HL-60 (cell line): ENCODE measurements at regions not wholly inside any gene's neighbourhood (a gene's known extent, or its start where the extent isn't known, plus 50 kb on each side); places are given as distances from the start of the nearest gene placed in this dataset.

ENCODE experiments used
- DNase-seq, 2 experiments: peaks; one replicate each; pipeline ENCODE4 v3.0.0-alpha.2; 2010 to 2020; ENCODE audit warnings: low read depth in 1 of 2, low spot score in 1 of 2
- H3K27ac ChIP-seq: fragments of 250-450 bp; sonication (Bioruptor Pico); replicated peaks from 2 replicates; pipeline ENCODE4 v1.5.1; 2020; ENCODE audit warnings: mild to moderate bottlenecking, moderate library complexity
- H3K27me3 ChIP-seq: fragments of 250-450 bp; sonication (Bioruptor Pico); 2 replicates; pipeline ENCODE4 v1.5.1; 2021; ENCODE audit warnings: mild to moderate bottlenecking, moderate library complexity; ENCODE audit not compliant: insufficient read depth, poor library complexity, severe bottlenecking
- H3K4me3 ChIP-seq: replicated peaks from 2 replicates; pipeline ENCODE4 v1.5.1; 2011; ENCODE audit warnings: mild to moderate bottlenecking, control low read depth, low read length; ENCODE audit not compliant: insufficient read depth
- GABPA ChIP-seq: IDR thresholded peaks from 2 replicates; pipeline ENCODE4 v1.6.1; 2012; ENCODE audit warnings: low read depth
- POLR2AphosphoS5 ChIP-seq: IDR thresholded peaks from 2 replicates; pipeline ENCODE4 v1.6.1; 2012; ENCODE audit warnings: low read depth
- SPI1 ChIP-seq: IDR thresholded peaks from 2 replicates; pipeline ENCODE4 v1.6.1; 2012; ENCODE audit warnings: low read depth, mild to moderate bottlenecking, borderline replicate concordance
- TF ChIP-seq, protein P1 (sequence below): IDR thresholded peaks from 2 replicates; pipeline ENCODE4 v1.6.1; 2012; ENCODE audit warnings: low read depth; ENCODE audit not compliant: insufficient replicate concordance
- TF ChIP-seq, protein P2 (sequence below): IDR thresholded peaks from one replicate; pipeline ENCODE4 v1.5.1; 2011; ENCODE audit warnings: low read length, control low read depth, inconsistent platforms; ENCODE audit not compliant: insufficient read depth

DNA sequence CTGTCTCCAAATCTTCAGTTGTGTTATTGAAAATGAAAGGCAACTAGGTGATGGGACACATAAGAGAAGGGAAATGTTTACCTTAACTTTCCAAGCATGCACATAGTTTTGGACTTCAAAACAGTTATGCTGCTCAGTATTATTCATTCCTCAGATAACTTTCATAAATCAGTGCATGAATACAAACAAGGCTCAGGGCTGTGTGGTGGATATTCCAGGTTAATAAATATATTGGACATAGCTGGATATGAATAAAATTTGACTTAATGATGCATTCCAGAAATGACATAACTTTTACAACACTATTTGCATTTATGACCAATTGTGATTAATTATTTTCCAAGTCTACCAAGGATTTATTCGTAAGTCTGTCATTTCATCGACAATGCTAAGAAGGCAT is 301.2 kb upstream of the ZNF804A start:
- Histone ChIP-seq H3K27me3 (no peaks in the 10 kb centered on the region), H3K27ac (no peak overlapping the region), H3K4me3 (no peak overlapping the region)
- DNase-seq = no peak
- TF ChIP-seq POLR2AphosphoS5 = no peak
- no peak for TF ChIP-seq GABPA
- TF ChIP-seq, protein P1, sequence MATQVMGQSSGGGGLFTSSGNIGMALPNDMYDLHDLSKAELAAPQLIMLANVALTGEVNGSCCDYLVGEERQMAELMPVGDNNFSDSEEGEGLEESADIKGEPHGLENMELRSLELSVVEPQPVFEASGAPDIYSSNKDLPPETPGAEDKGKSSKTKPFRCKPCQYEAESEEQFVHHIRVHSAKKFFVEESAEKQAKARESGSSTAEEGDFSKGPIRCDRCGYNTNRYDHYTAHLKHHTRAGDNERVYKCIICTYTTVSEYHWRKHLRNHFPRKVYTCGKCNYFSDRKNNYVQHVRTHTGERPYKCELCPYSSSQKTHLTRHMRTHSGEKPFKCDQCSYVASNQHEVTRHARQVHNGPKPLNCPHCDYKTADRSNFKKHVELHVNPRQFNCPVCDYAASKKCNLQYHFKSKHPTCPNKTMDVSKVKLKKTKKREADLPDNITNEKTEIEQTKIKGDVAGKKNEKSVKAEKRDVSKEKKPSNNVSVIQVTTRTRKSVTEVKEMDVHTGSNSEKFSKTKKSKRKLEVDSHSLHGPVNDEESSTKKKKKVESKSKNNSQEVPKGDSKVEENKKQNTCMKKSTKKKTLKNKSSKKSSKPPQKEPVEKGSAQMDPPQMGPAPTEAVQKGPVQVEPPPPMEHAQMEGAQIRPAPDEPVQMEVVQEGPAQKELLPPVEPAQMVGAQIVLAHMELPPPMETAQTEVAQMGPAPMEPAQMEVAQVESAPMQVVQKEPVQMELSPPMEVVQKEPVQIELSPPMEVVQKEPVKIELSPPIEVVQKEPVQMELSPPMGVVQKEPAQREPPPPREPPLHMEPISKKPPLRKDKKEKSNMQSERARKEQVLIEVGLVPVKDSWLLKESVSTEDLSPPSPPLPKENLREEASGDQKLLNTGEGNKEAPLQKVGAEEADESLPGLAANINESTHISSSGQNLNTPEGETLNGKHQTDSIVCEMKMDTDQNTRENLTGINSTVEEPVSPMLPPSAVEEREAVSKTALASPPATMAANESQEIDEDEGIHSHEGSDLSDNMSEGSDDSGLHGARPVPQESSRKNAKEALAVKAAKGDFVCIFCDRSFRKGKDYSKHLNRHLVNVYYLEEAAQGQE = no peak
- no peak for TF ChIP-seq SPI1
- TF ChIP-seq, protein P2, sequence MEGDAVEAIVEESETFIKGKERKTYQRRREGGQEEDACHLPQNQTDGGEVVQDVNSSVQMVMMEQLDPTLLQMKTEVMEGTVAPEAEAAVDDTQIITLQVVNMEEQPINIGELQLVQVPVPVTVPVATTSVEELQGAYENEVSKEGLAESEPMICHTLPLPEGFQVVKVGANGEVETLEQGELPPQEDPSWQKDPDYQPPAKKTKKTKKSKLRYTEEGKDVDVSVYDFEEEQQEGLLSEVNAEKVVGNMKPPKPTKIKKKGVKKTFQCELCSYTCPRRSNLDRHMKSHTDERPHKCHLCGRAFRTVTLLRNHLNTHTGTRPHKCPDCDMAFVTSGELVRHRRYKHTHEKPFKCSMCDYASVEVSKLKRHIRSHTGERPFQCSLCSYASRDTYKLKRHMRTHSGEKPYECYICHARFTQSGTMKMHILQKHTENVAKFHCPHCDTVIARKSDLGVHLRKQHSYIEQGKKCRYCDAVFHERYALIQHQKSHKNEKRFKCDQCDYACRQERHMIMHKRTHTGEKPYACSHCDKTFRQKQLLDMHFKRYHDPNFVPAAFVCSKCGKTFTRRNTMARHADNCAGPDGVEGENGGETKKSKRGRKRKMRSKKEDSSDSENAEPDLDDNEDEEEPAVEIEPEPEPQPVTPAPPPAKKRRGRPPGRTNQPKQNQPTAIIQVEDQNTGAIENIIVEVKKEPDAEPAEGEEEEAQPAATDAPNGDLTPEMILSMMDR = no peak

DNA sequence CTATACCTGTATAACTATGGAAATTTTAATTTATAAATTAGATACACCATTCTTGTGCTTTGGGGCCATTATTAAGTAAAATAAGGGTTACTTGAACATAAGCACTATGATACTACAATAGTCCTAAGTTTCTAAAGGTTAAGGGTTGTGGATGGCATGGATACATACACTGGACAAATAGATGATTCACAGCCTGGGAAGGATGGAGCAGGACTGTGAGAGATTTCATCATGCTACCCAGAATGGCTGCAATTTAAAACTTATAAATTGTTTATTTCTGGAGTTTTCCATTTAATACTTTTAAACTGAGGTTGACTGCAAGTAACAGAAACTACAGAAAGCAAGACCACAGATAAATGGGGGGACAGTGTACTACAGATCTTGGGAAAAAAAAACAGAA is 295.8 kb upstream of the ZNF804A start:
- Histone ChIP-seq H3K4me3 (no peak overlapping the region), H3K27ac (no peak overlapping the region), H3K27me3 (no peaks in the 10 kb centered on the region)
- TF ChIP-seq POLR2AphosphoS5 (no peak), SPI1 (no peak), GABPA (no peak)
- TF ChIP-seq, protein P2 = no peak
- TF ChIP-seq, protein P1 = no peak
- DNase-seq = no peak

DNA sequence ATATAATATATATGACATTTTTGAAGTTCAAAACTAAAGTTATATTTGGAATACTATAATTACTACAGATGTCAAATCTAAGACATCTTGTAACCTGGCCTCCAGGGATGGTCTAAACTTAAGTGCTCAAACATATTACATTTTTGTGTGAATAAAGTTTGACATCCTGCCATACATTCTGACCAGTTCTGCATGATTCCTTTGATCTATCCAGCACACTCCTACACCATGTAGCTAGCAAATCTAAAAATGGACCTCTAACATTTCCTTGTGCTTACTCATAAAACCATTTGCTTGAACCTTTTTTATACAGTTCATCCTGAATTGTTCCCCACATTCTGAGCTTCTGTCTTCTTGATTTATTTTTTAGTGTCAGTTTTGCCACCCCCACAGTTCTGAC is 294.3 kb upstream of the ZNF804A start:
- Histone ChIP-seq H3K27ac (no peak overlapping the region), H3K27me3 (no peaks in the 10 kb centered on the region), H3K4me3 (no peak overlapping the region)
- TF ChIP-seq, protein P2 = no peak
- TF ChIP-seq, protein P1 = no peak
- TF ChIP-seq POLR2AphosphoS5 (no peak), GABPA (no peak), SPI1 (no peak)
- DNase-seq = no peak
